ENCODE measurements at regions not wholly inside any gene's neighbourhood (a gene's known extent, or its start where the extent isn't known, plus 50 kb on each side); places are given as distances from the start of the nearest gene placed in this dataset.

- DNase-seq (ENCODE audit: low spot score), result no peak
Observed at GRCh38 chr5:2183154-2184025, 300.7 kb upstream of the IRX4 start.

DNA sequence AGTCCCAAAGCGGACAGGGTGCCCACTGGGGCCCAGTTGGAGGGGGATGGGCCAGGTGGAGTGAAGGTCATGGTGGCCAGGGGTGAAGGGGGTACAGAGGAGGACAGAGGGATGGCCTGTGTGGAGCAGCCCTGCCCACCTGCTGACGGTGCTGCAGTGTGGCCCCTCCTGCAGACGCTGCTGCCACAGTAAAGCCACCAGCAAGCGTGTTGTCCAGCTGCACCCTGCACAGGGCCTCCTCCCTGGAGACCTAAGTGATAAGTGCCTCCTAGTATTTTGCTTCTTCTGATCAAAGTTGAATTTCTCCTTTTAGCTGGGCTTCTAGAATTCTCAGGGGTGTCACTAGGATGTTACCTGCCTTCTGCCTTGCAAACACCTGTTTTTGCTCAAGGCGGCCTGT lies 299.3 kb upstream of the IRX4 start:
- no peak for DNase-seq (ENCODE audit: low spot score)

DNA sequence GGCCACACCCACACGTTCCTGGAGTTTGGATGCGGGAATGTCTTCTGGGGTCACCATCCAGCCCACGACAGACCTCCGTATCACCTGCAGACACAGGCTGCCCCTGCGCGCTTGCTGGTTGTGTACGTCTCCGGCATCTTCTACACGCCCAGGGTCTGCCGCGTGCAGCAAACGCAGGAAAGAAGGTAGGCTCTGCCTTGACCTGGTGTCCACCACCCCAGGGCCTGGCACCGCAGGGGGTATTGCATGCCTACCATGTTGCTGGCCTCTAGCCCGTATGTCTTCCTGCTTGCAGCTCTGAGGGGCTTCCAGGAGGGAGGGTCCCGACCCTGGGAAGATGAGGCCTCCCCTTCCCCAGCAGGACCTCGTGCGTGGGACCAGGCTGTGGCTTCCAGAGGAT lies 298.8 kb upstream of the IRX4 start:
- no peak for DNase-seq (ENCODE audit: low spot score)

DNA sequence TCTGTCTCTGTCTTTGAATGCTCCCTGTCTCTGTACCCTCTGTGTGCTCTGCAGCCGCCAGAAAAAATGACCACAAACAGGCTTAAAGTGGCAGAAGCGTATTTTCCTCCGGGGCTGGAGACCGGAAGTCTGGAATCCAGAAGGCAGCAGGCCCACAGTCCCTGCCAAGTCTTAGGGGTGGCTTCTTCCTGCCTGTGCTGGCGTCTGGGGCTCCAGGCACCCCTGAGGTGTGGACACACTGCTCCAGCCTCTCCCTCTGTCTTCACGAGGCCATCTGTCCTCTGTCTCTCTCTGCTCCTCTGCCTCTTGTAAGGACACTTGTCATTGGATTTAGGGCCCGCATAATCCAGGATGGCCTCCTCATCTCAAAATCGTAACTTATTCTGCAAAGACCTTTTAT lies 298.4 kb upstream of the IRX4 start:
- DNase-seq (ENCODE audit: low spot score), result no peak

DNA sequence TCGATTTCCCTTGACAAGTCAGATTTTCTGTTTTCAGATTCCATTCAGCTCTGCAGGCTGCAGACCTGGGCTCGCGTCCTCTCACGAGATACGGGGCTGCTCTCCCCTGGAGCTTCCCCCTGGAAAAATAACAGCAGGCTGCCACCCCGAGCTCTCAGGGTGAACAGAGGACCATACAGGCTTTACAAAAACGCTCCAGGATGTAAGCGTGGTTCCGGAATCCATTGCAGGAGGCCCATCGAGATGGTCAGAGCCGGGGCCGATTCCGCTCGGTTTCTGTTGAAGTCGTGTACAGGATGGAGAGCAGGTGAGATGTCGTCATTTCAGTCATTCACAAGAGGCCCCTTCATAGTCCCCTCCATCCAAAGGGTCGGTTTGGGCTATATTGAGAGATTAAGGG lies 297.7 kb upstream of the IRX4 start:
- no peak for DNase-seq (ENCODE audit: low spot score)

DNA sequence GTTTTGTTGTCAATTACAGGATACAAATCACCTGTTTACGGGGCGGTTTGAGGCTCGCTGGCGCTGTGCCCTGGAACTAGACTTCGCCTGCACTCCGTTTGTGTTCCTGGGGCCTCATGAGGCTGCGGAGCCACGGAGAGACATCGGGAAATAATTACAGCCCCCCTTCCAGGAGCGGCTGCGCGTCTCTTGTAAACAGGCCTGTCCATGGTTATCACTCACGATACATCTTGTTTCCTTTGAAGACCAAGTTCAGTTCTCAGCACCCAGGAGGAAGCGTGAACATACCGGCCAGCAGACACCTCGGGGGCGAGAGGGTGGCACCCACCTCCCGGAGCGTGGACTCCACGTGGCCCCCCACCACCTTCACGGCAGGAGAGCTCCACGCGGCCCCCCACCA lies 297.1 kb upstream of the IRX4 start:
- no peak for DNase-seq (ENCODE audit: low spot score)

- no peak for DNase-seq (ENCODE audit: low spot score)
Observed at GRCh38 chr5:2178528-2178927, 295.8 kb upstream of the IRX4 start.

- no peak for DNase-seq (ENCODE audit: low spot score)
Observed at GRCh38 chr5:2178071-2178477, 295.3 kb upstream of the IRX4 start.

DNA sequence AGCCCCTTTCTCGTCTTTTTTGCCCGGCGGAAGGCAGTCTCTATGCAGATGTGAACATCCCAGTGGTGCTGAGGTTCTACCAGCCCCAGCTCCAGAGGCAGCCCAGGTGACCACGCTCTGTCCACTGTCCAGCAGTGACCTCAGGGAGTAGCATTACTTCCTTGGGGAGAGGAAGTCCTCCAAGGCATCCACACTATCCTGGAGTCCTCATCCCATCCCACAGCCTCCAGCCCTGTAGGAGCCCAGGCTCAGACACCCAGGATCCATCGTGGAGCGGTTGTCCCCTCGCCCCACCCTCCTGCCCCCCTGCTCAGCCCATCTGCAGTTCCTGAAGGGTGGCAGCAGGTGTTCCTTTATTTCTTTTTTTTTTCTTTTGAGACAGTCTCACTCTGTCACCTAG lies 294.5 kb upstream of the IRX4 start:
- DNase-seq (ENCODE audit: low spot score), result no peak

GRCh38 chr5:2176581-2176980 lies 293.9 kb upstream of the IRX4 start:
- no peak for DNase-seq (ENCODE audit: low spot score)

GRCh38 chr5:2175842-2176404 lies 293.2 kb upstream of the IRX4 start:
- DNase-seq (ENCODE audit: low spot score), result no peak

GRCh38 chr5:2175041-2175440 lies 292.3 kb upstream of the IRX4 start:
- no peak for DNase-seq (ENCODE audit: low spot score)

GRCh38 chr5:2174538-2174937 lies 291.8 kb upstream of the IRX4 start:
- no peak for DNase-seq (ENCODE audit: low spot score)

DNA sequence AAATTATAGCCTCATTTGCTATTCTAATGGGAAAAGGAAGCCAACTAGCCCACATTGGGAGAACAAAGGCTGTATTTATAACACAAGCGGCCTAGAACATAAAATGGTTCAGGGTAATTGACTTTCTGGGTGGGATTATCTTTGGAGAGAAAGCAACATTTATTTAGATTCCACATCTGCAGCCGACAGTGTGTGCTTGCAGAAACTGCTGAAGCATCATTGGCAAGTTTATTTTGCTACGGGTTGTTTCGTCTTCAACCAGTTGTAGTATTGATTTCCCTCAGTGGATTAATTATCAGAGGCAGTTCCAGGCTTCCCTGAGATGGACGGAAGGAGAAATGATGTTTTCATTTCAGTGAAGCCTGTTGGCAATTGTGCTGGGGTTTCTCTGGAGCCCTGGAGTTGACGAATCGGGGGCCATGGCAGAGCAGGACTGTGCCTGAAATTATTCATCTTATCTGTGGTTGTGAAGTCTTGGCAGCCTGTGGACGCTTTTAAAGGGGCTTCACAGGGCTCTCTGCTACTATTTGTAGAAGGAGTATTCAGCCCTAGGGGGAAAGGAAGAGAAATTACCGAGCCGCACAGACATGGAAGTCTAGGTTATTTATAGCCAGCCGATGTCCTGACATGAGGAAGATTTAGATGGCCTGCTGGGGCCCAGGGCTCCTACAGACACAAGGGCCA lies 290.6 kb upstream of the IRX4 start:
- no peak for DNase-seq (ENCODE audit: low spot score)

DNA sequence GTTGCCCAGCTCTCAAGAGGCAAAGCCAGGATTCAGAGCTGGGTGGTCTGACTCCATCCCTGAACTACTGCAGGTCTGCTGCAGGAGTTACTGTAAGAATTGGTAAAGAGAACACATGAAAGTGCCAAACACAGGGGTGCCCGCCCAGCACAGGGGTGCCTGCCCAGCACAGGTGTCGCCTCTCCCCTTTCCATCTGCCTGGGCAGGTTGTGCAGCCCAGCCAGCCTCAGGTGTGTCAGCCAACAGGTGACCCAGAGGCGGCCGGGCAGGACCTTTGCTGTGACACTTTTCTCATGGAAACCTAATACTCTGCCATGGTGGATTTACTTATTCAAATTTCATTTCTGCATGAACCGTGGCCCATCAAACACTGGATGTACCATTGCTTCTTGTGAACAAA lies 289.7 kb upstream of the IRX4 start:
- DNase-seq (ENCODE audit: low spot score), result no peak

DNA sequence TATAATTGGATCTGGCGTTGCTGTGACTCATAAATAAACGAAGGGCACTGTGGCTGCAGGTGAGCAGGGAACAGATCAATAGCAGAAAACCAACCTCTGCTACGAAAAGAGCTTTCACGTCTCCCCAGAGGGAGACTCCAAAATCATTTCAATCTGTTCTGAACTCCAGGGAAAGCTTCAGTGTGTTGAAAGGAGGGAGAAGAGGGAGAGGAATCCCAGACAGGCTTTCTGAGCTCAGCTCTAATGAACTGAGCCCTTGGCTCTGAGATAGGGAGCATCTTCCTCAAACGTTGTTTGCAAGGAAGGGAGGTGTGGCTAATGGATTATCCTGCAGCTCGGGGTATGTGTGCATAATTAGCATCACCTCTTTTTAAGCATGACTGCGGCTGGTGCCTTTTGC lies 288.0 kb upstream of the IRX4 start:
- DNase-seq (ENCODE audit: low spot score), result no peak

- DNase-seq (ENCODE audit: low spot score), result no peak
Observed at GRCh38 chr5:2169850-2170760, 287.4 kb upstream of the IRX4 start.

- DNase-seq (ENCODE audit: low spot score), result no peak
Observed at GRCh38 chr5:2169430-2169808, 286.7 kb upstream of the IRX4 start.

DNA sequence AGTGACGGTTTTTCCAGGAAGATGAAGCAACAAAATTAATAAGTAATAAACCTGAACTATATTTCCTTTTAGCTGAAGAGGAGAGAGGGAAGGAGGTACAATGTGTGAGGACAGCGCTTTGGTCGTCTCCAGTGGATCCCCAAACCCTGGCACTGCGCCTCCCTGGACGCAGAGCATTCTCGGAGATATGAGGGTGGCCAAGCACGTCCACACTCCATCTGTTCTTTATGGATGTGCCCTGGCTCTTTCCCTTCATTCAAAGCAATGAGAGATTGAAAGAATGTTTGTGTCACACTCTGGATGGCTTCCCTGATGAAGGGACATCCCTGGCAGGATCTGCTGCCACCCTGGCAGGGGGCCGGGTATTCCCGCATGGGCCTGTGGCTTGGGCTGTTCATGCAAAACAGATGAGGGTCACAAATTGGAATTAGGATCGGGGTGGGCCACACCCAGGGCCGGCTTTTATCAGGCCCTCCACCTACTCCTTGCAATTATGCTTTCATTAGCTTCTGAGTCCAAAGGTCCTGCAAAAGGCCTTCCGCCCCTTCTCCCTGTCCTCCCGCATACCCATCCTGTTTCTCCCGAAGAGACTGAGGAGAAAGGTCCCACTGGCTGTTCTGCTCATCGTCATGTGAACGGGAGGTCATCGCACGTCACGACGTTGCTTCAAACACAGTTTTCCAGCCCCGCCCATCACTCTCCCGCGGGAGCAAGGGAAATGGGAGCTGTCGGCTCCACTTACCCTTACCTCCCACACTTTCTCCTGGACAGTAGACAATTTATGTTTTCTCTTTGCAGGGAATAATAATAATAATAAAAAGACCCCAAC lies 286.1 kb upstream of the IRX4 start:
- DNase-seq (ENCODE audit: low spot score), result no peak

GRCh38 chr5:2167671-2168070 lies 284.9 kb upstream of the IRX4 start:
- no peak for DNase-seq (ENCODE audit: low spot score)

DNA sequence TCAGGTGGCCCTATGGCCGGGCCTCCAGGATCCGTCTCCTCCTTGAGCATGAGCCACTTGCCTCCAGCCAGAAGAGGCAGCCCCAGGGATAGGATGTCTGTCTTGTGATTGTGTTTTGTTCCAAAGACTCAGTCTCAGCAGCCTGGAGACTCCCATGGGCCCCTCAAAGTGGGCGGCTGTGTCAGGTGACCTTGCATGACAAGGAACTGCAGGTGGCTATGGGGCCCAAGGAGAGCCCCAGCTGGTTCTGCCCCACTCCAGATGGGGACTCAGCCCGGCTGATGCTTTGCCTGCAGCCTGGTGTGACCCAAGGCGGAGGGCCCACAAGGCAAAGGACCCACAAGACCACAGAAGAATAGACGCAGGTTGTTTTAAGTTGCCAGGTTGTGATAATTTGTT lies 284.3 kb upstream of the IRX4 start:
- no peak for DNase-seq (ENCODE audit: low spot score)
